IPS DF 4.7 (cell line): ENCODE measurements at regions not wholly inside any gene's neighbourhood (a gene's known extent, or its start where the extent isn't known, plus 50 kb on each side); places are given as distances from the start of the nearest gene placed in this dataset.

Experiments used
- DNase-seq: peaks from one replicate; pipeline ENCODE4 v3.0.0-alpha.2; 2013; ENCODE audit warnings: low spot score; ENCODE audit errors: extremely low read depth

GRCh38 chr2:136376798-136377211, 258.9 kb upstream of the CXCR4 start:
- no peak for DNase-seq

GRCh38 chr2:136376211-136376610, 258.3 kb upstream of the CXCR4 start:
- no peak for DNase-seq

GRCh38 chr2:136375017-136375901, 257.3 kb upstream of the CXCR4 start:
- no peak for DNase-seq

GRCh38 chr2:136373841-136374240, 255.9 kb upstream of the CXCR4 start:
- no peak for DNase-seq

GRCh38 chr2:136373029-136373428, 255.1 kb upstream of the CXCR4 start:
- no peak for DNase-seq

GRCh38 chr2:136363900-136364299, 246.0 kb upstream of the CXCR4 start:
- no peak for DNase-seq

GRCh38 chr2:136363470-136363869, 245.5 kb upstream of the CXCR4 start:
- no peak for DNase-seq

- no peak for DNase-seq
Measured at GRCh38 chr2:136362676-136363390, 244.9 kb upstream of the CXCR4 start.

- DNase-seq = no peak
Measured at GRCh38 chr2:136361521-136361920, 243.6 kb upstream of the CXCR4 start.

GRCh38 chr2:136360790-136361189, 242.8 kb upstream of the CXCR4 start:
- no peak for DNase-seq

- DNase-seq = no peak
Measured at GRCh38 chr2:136359121-136359965, 241.4 kb upstream of the CXCR4 start.

GRCh38 chr2:136358576-136358975, 240.6 kb upstream of the CXCR4 start:
- DNase-seq = no peak

GRCh38 chr2:136357007-136357380, 239.0 kb upstream of the CXCR4 start:
- DNase-seq = no peak

- no peak for DNase-seq
Measured at GRCh38 chr2:136356125-136357006, 238.4 kb upstream of the CXCR4 start.

- DNase-seq = no peak
Measured at GRCh38 chr2:136351684-136352083, 233.7 kb upstream of the CXCR4 start.

- no peak for DNase-seq
Measured at GRCh38 chr2:136347981-136348380, 230.0 kb upstream of the CXCR4 start.

GRCh38 chr2:136344339-136344738, 226.4 kb upstream of the CXCR4 start:
- DNase-seq = no peak

- no peak for DNase-seq
Measured at GRCh38 chr2:136342138-136342537, 224.2 kb upstream of the CXCR4 start.

- DNase-seq = no peak
Measured at GRCh38 chr2:136334967-136335366, 217.0 kb upstream of the CXCR4 start.

GRCh38 chr2:136332436-136333095, 214.6 kb upstream of the CXCR4 start:
- no peak for DNase-seq
